DMS114 treated with DMSO at 0.1 percent for 48 hours (cell line): ENCODE measurements at regions not wholly inside any gene's neighbourhood (a gene's known extent, or its start where the extent isn't known, plus 50 kb on each side); places are given as distances from the start of the nearest gene placed in this dataset.
A peak's percentile ranks its signal among the peaks of the same experiment; 100 is the strongest.

Source experiments
- DNase-seq: peaks from one replicate; lab custom pipeline; 2025; ENCODE audit not compliant: unreplicated experiment; lab: John Stamatoyannopoulos, UW

DNA sequence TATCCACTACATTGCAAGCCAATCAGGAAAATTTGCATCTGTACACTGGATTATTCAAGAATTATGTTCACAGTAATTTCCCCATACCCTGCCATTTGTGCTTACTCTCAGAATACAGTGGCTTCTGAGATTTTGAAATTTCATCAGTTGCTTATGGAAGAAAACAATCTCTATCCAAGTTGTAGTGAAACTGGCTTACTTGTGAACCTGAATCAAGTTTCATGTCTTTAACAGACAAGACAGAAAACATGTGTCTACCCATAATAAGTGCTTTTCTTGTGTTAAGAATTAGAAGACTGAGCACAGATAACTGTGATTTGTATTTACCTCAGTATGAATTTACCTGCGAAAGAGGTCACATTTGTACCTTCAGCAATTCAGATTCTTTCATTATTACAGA lies 672.7 kb upstream of the ADGRL2 start:
- no peak for DNase-seq

DNA sequence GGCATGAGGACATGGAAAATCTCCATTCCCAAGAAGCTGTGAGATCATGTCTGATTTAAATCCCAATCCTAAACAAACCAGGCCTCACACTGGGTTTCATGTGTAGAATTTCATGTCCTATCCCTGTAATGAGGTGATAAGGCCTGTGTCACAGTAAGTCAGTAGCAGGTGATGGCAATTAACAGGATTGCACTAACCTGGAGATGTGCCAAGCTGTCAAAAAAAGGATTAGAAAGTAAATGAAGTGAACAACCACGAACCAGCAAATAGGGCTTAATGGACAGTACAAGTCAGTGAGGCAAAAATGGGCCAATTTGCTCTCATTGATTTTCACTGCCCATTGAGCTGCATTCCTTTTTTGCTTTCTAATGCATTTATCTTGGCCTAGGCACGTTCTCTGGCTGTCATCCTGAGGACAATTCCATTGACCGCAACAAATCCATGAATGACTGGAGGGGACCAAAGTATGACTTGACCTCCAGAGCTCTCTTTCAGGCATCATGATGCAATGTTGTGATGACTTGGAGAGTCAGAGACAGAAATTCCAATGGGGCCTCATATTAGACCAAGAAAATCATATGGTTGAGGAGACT lies 673.6 kb upstream of the ADGRL2 start:
- peak; percentile 96 for DNase-seq

DNA sequence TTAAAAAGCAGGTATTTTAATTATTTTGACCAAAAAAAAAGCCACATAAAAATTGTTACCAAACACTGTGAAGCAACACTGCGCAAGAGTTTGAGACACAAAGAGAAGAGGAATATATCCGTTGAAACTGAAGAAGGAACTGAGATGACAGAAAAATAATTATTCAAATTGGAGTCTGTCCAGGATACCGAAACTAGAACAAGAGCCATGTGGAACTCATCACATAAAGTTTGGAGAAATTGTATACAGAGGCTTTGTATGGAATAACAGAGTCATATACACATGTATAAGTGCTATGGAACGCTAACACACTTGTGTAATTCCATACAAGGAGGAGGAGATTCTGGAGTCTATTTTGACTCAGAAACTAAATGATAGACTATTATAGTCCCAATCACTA lies 675.1 kb upstream of the ADGRL2 start:
- DNase-seq = peak; percentile 64

DNA sequence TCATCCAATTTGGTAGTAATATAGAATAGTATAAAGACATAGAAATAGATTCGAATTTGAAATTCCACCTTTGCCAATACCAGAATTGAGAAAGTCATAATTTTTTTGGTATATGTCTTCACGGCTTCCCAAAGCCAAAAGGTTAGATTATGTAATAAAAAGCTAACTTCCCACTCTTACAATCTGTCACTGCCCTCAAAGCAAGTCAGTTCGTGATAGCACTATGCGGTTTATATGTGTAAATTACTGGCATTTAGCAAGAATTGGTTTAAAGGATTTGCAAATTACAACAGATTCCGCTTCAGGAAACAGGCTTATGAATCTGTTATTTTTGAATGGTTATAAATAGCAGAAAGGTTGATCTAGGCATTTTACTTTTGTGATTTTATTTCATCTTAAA lies 679.4 kb upstream of the ADGRL2 start:
- DNase-seq = no peak

DNA sequence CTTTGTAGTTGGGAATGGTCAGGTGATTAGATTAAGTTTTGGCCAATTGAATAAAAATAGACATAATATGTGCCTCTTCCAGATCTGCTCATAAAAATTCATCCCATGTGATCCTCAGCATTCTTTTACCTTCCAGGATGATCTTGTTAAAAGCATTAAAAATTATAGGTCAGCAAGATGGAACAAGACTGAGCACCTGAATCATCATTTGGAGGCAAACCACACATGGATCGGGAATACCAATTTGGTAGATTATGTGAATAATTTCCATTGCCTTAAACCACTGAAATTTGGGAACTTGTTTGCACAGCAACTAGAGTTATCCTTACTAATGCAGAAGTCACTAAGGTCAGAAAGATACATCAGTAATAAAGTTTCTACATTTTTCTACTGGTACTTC lies 681.4 kb upstream of the ADGRL2 start:
- no peak for DNase-seq

DNA sequence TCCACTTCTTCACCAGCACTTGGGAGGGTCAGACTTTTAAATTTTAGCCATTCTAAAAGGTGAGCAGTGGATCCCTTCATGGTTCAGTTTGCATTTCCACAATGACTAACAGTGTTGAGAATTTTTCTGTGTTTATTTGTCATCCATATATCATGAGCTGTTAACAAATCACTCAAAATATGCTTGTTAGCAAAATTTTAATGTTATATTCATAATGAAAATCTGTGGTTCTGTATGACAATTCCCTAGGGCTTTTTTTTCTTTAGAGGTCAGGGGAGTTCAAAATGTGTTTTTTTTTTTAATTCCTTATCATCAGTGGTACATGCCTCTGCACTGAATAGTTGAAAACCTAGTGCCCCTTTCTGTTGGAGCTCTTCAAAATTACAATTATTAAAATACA lies 682.2 kb upstream of the ADGRL2 start:
- no peak for DNase-seq

DNA sequence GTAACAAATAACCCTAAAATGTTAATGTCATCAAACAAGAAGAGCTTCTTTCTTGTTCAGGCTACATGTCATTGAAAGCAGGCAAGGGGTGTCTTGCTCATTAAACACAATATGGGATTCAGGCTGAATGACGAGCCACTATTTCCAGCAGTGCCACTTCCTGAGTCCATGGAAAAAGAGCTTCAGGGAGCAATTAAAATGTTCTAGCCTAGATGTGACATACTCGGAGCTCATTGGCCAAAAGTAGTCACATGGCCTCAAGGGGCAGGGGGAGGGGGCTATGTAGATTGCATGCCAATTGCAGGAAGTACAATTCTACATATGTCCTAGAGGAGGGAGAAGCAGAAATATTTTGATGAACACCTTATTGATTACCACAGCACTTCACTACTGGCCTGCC lies 685.3 kb upstream of the ADGRL2 start:
- DNase-seq = no peak

DNA sequence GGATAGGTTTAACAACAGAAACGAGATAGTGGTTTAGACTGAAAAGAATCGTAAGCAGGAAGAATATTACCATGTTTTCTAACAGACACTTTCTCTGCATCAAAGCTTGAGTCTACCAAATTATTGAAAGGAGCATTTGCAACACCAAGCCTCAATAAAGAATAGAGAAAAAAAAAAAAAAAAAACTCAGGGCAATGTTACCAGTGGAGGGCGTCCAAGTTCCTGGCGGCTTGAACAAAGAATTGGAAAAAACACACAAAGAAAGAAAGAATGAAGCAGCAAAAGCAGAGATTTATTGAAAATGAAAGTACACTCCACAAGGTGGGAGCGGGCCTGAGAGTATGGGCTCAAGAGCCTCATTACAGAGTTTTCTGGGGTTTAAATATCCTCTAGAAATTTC lies 686.5 kb upstream of the ADGRL2 start:
- no peak for DNase-seq

DNA sequence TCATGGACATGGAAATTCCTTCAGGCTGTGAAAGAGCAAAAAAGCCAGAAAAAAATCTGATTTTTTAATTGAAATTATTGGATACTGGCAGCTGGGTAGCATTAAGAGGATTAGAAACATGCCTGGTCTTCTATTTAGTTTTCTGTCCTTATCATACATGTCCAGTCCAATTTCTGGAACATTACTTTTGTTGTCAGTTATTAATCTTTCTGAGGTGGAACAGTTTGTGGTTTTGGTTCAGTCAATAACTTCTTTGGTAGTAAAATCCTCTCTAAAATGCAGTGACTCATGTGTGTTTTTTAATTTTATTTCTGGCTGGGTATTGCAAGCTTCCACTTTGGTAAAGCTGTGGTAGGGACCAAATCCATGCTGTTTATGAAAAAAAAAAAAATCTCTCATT lies 687.0 kb upstream of the ADGRL2 start:
- DNase-seq = no peak

DNA sequence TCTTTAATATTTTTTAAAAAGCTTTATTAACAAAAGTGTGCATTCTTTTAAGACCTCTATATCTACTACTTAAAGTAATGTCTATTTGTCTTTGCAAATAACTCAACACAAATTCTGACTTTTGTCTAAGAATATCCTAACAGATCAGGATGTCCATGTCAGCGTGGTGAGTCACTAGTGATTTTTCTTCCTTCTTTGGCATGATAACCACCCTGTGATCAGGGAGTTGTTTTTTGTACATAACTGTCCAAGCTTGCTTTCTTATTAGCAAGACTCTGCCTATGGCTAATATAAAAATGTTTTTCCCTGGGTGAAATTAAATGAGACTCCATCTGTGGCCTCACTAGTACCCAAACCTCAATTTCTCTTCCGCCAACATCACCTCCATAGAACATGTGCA lies 688.9 kb upstream of the ADGRL2 start:
- DNase-seq = no peak

DNA sequence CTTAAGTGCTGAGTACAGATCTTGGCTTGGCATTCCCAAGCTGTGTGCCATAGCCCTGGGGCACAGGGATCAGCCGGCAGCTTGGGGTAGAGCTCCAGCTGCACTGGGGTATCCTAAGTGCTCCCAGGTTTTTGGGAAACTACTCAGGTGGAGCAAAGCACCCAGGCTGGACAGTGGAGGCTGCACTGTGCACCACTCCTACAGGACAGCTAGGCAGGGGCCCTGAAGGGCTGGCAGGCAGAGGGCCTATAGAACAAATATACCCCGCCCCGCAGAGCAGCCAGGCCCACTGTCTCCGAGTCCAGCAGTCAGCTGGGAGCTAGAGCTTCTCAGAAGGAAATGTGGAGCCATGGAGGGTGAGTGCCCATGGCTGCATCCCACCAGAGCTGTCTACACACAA lies 691.7 kb upstream of the ADGRL2 start:
- DNase-seq = no peak

DNA sequence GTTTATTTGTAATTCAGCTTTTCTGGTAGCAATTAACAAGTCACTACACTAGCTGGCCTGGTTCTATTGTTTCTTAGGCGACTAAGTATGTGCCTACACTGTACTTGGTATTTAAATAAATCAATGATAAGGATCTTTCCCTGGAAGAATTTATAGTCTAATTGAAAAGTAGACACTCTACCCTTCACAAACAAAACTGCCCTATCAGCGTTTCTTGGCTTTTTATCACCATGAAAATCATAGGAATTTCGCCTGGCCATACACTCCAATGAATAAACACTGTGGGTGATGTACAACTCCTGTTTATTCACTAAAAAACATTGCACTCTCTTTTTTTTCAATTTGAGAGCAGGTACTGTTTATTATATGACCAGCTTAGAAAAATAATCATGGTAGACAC lies 702.9 kb upstream of the ADGRL2 start:
- DNase-seq = no peak

DNA sequence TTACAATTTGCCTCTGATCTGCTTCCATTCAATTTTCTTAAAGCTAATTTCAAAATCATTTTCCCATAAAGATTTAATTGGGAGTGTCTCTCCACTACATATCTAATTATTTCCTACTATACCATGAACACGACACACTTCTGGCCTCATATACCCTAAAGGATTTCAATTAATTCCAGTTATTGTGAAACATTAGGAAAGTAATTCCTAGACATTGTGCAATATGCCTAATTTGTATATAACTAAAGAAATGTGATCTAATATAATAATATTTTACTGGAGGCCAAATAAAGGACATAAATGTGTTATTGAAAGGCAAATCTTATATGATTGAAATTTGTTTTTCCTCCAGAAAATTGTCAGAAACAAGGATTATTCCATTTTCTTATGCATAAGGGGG lies 727.2 kb upstream of the ADGRL2 start:
- no peak for DNase-seq

DNA sequence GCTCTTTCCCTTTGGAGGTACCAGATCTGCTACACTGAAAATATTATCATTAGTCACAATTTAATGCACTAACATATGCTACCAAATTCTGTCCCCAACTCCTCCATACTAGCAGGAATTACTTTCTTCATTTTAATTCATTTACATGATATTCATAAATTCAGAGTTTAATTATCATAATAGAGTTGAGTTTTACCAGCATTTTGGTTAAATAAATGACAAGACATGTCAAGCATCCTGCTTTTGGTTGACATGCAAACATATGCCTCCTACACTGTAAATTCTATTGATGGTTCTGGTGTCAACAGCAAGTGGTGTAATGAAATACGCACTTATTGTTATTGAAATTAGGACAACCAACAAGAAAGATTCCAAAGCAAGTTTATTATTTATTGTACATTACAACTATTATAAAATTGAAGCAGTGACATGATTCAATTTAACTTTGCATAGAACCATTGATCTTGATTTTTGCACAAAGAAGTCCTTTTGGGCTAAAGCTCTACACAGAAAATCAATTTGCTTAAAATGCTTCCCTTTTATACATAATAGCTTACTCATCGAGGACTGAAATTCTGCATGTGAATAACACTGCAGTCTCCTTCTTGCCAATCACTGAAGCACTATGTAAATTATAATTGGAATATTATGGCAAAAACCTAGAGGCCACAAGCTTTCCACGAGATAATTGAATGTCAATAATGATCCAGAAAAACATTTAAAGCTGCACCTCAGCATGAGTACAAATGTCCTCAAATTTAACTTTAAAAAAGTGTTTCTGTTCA lies 728.6 kb upstream of the ADGRL2 start:
- DNase-seq = peak; percentile 73

DNA sequence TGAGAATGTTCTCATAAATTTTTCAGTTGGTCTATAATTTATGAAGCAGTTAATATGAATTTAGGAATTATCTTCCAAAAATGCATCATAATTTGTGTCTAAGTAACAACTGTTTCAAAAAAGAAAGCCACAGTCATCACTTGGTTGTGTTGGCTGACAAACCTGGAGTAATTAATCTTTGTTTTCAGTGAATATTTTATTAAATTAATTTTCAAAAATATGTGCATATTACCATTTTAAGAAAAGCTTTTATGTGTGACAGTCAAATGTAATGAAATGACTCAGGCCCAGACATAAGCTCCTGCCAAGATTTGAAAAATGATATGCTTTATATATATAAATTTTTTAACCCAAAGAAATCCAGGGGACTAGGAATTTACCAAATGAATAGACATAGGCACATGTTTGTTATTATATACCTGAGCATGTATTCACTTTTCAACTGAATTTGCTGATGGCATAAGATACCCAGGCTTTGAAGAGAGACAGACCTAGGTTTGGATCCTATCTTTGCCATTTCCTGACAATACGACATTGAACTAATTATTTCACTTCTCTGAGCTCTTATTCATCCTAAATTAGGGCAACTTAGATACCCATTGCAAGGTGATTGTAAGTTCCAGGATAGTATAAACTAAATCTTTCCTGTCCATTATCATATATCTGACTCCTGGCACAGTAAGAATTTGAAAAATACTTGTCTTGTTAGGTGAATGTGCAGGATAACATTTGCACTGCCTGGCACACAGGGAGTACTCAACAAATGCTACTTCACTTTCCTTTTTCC lies 729.5 kb upstream of the ADGRL2 start:
- DNase-seq = peak; percentile 66

DNA sequence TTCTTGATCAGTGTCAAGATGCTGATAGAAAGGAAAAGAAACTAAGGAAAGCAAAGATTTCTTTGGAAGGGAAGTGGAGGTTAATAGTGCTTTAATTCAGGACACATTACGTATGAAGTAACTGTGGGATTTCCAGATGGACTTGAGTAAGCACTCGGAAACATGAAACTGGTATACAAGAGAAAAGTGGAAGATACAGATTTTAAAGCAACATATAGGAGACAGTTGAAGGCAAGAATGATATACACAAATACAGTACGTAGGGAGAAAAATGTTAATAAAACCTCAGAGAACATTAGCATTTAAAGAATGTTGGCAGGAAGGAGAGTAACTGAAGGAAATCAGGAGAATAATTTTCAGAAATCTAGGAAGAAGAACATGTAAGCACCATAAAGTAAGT lies 730.9 kb upstream of the ADGRL2 start:
- DNase-seq = peak; percentile 71

DNA sequence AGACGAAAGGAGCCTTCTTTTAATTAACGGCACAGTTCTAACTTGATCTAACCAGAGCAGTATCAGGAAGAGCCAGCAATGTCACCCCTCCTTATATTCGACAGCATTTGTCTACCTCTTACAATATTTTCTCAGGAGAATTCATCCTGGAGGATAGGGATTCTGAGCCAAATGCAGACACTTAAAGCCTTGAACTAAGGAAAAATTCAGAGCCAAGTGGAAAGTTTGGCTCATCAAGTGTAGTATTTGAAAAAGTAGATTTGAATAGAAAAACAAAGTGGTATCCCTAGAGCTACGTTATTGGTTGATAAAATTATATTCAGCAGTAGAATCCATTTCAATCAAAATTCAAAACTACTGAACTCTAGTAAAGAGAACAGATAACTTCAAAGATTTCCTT lies 732.0 kb upstream of the ADGRL2 start:
- no peak for DNase-seq

DNA sequence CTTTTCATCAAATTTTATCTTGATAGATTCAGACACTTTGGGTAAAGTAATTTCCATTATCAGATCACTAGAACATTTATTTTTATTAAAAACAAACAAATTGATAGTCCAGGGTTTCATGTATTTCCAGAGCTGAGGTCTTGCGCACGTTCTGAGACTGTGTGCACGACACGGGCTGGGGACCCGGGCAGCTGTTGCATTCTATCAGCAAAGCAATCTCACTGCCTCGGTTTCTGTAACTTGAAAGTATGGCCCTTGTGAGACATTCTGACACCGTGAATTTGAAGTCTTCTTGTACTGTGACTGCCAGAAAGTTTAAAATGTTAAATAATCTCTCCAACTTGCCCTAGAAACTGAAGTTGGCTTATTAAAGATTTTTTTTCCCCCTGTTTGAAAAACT lies 746.9 kb upstream of the ADGRL2 start:
- DNase-seq = no peak

DNA sequence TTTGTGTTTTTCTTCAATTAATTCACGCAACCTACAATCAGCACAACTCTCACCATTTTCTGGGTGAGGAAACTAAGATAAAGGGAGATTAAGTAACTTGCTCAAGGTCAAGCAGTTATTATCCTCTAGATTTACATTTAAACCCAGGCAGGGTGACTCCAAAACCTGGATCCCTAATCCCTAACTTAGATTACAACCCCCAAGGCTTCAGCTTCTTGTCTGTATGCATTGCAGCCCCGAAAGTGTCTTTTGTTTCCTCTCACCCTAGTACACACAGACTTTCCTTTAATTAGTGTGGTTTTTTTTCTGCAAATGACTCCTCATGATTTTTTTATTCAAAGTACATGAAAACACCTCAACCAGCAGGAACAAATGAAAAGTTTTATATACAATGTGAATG lies 748.6 kb upstream of the ADGRL2 start:
- no peak for DNase-seq

DNA sequence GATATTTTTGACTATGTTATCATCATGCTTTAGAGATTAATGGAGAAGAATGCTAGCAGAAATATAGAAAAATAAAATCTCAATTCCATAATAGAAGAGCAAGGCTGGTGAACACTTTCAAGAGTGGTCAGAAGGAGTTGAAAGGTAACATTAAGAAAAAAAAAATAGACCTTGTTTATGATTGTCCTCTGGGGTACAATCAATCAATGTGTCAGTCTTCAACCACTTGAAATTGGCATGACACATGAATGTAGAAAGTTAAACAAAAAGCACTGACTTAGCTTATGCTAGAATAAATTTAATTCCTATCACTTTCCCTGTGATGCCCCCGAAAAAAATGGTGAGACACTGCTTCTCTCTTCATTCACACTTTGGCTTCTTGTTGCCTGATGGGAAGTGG lies 750.3 kb upstream of the ADGRL2 start:
- DNase-seq = no peak

DNA sequence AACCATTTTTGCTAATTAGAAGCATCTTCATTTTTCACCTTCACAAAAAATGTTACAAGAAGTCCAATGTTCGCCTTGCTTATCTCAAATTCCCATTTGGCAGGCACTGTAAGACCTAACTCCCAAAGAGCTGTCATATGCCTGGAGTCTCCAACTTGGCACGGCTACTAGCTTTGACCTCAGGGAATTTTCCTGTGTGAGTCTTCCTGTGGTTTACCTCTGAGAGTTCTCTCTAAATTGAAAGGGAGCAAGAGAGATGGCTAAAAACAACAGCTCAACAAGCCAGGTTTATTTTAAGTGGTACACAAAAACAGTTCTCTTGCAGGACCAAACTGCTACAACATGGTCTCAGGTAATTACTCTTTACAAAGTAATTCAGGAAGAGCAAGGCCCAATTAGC lies 756.0 kb upstream of the ADGRL2 start:
- no peak for DNase-seq

DNA sequence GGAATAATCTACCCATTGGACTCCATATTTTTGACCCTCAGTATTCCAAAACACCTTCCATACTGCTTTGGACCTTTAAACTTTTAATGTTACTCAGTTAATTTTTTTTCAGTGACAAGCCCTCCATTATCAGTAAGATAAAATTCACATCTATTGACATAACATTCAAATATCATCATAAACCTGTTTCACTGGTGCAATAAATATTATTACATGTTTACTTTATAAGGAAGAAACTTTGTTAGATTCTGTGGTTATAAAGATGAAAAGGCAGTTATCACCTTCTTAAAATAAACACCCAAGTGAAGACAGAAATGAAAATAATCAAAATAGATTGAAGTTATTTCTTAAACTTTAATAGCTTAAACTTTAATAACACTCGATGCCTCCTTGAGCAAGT lies 758.5 kb upstream of the ADGRL2 start:
- no peak for DNase-seq
